ENCODE measurements at regions not wholly inside any gene's neighbourhood (a gene's known extent, or its start where the extent isn't known, plus 50 kb on each side); places are given as distances from the start of the nearest gene placed in this dataset.

GRCh38 chr4:32128549-32128948, 1408.4 kb downstream of the PCDH7 start:
- Histone ChIP-seq H3K23me2 (ENCODE audit: low read depth, low read length) (no peaks in the 10 kb centered on the region), H3K79me1 (ENCODE audit: low read depth, low read length) (no peaks in the 10 kb centered on the region), H4K8ac (ENCODE audit: extremely low read depth, insufficient read depth, low read length) (no peak overlapping the region), H2BK20ac (ENCODE audit: low read length) (no peak overlapping the region), H2BK15ac (ENCODE audit: low read length) (no peak overlapping the region), H2AK5ac (ENCODE audit: low read depth, low read length) (no peak overlapping the region), H3K9ac (replicated peaks in 1 of 4; ENCODE audit: extremely low read depth in 1 of 4, low read depth in 3 of 4, low read length in 3 of 4) (no peak overlapping the region), H3K36me3 (ENCODE audit: control insufficient read depth in 2 of 4, insufficient read depth in 4 of 4, low read length in 3 of 4) (no peaks in the 10 kb centered on the region), H4K5ac (ENCODE audit: insufficient read length, low read depth, low read length) (no peak overlapping the region), H3K23ac (ENCODE audit: insufficient read length) (no peak overlapping the region), H4K91ac (replicated peaks; ENCODE audit: insufficient read length, low read length) (no peak overlapping the region), H3K4me1 (replicated peaks in 1 of 4; ENCODE audit: control insufficient read depth in 3 of 4, insufficient read depth in 4 of 4, low read length in 3 of 4) (no peaks in the 10 kb centered on the region), H3K14ac (ENCODE audit: insufficient read length) (no peak overlapping the region), H3K79me2 (ENCODE audit: control insufficient read depth in 1 of 2, insufficient read depth in 2 of 2, low read length in 2 of 2) (no peaks in the 10 kb centered on the region), H3K27me3 (replicated peaks in 1 of 4; ENCODE audit: control insufficient read depth in 3 of 4, extremely low read depth in 1 of 4, insufficient read depth in 3 of 4, low read length in 3 of 4) (no peaks in the 10 kb centered on the region), H2BK12ac (ENCODE audit: low read depth, low read length) (no peak overlapping the region), H2BK120ac (replicated peaks; ENCODE audit: low read depth, low read length) (no peak overlapping the region), H3K56ac (replicated peaks; ENCODE audit: insufficient read length, low read depth, low read length) (no peak overlapping the region), H3K4me3 (ENCODE audit: extremely low read depth in 1 of 4, insufficient read depth in 2 of 4, low read depth in 3 of 4, low read length in 4 of 4) (no peak overlapping the region), H3K4me2 (ENCODE audit: insufficient read depth in 1 of 2, low read depth in 2 of 2, low read length in 2 of 2) (no peak overlapping the region), H3K4ac (replicated peaks; ENCODE audit: insufficient read length, low read depth, low read length) (no peak overlapping the region), H3K9me3 (ENCODE audit: insufficient read depth in 2 of 2, low read depth in 1 of 2, low read length in 1 of 2) (no peaks in the 10 kb centered on the region), H2BK5ac (ENCODE audit: low read depth, low read length) (no peak overlapping the region), H3K27ac (ENCODE audit: low read depth, low read length) (no peak overlapping the region), H3K18ac (ENCODE audit: extremely low read depth, low read length) (no peak overlapping the region), H2AFZ (ENCODE audit: low read length) (no peak overlapping the region), H4K20me1 (replicated peaks in 1 of 2; ENCODE audit: control insufficient read depth in 1 of 2, insufficient read depth in 2 of 2, low read length in 2 of 2) (no peaks in the 10 kb centered on the region)
- no peak for DNase-seq (ENCODE audit: low read depth in 1 of 2, low spot score in 2 of 2)
- FAIRE-seq: no peak
- TF ChIP-seq EZH2 (IDR thresholded peaks at IDR 0.05; ENCODE audit: low read depth, low read length, severe bottlenecking) (no peak), CHD1 (IDR thresholded peaks at IDR 0.05; ENCODE audit: low read depth, low read length) (no peak)
- 95% methylated on average over 4 of the region's 4 CpGs; no CpG with 5 or more reads in 1 of the 2 experiments for WGBS, 2 experiments (ENCODE audit: extremely low coverage in 1 of 2, insufficient coverage in 1 of 2, insufficient read length in 1 of 2, insufficient replicate concordance in 2 of 2, low coverage in 1 of 2, low lambda C conversion rate in 2 of 2, missing lambda C conversion rate in 1 of 2)
- CTCF ChIA-PET (ENCODE audit: partially characterized antibody): no interaction called here
- POLR2A ChIA-PET (ENCODE audit: partially characterized antibody): no interaction called here
